Activated CD8-positive, alpha-beta memory T cell treated with anti-CD3 and anti-CD28 coated beads, Interleukin-2, amount 50 U/mL, for 48 hours (primary cell): ENCODE measurements at regions not wholly inside any gene's neighbourhood (a gene's known extent, or its start where the extent isn't known, plus 50 kb on each side); places are given as distances from the start of the nearest gene placed in this dataset.
"Not testable (repeated sequence)": the region's sequence is repeated elsewhere in the genome, so short reads cannot be mapped to it uniquely, and the experiment has no call there.

ENCODE experiments used
- DNase-seq: peaks from one replicate; pipeline ENCODE4 v3.0.0-alpha.2; 2020

DNA sequence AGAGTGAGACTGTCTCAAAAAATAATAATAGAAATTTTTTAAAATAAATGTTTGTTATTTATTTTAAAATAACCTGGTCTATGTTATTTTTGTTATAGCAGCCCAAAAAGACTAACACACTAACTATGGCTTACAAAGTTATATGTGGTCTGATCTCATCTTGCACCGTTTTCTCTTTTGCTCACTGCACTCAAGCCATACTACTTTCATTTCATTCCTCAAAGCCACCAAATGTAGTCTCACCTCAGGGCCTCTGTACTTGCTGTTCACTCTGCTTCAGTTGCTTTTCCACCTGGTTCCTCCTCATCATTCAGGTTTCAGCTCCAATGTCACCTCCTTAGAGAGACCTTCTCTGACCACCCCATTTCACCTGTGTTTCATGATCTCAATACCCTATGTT, 55.2 kb upstream of the MDM1 start:
- no peak for DNase-seq

DNA sequence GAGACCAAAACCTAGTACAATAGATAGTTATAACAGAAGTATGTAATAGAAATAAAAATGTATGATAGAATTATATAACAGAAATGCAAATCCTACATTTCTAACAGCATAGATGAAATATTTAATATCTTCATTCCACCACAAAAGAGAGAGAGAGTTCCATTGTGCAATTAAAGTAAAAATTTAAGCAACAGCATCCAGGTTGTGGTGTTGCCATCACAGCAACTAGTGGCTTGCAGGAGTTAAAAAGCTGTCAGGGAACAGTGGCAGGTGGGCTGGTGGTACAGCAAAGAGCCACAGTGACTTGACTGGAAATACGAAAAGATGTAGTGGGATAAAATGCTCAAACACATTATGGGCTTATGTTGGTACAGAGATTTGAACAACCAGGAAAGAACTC, 57.1 kb upstream of the MDM1 start:
- DNase-seq: no peak

DNA sequence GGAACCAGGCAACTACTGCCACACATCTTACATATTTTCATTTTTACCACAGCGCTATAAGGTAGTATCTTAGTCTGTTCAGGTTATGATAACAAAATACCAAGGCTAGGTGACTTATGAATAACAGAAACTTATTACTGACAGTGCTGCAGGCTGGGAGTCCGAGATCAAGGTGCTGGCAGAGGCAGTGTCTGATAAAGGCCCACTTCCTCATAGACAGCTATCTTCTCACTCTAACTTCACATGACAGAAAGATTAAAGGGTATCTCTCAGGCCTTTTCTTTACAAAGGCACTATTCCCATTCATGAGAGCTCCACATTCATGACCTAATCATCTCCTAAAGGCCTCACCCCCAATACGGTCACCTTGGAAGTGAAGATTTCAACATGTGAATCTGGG, 59.8 kb upstream of the MDM1 start:
- no peak for DNase-seq

DNA sequence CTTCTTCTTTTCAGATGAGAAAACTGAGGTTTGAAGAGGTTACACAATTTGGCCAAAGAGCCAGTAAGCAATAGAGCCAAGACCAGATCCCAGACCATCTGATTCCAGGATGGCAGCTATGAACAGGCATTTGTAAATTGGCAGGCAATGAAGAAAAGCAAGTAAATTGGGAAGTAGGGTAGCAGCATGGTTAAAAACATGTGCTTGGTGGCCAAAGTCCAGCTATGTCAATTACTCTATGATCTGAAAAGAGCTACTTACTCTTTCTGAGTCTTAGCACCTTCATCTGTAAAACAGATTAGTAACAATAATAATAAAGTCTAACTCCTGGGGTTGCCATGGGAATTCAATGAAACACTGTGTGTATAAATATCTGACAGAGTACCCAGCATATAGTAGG, 60.2 kb upstream of the MDM1 start:
- DNase-seq: no peak

DNA sequence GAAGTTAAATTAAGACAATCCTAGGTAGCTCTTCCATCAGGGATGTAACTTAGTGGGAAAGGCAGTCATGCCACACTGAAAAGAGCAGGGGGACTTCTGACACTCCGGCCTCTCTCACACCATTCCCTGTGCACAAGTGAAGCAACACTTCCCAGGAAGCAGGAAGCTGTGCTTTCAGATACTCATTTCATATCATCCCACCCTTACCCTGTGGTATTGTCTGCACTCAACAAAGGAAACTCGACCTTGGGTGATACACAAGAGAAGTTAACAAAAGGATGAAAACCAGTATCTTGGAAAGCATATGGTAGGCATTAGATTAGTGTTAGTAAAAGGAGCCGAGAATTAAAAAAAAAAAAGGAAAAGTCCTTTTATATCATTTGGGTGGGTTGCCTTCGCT, 61.3 kb upstream of the MDM1 start:
- DNase-seq: no peak

DNA sequence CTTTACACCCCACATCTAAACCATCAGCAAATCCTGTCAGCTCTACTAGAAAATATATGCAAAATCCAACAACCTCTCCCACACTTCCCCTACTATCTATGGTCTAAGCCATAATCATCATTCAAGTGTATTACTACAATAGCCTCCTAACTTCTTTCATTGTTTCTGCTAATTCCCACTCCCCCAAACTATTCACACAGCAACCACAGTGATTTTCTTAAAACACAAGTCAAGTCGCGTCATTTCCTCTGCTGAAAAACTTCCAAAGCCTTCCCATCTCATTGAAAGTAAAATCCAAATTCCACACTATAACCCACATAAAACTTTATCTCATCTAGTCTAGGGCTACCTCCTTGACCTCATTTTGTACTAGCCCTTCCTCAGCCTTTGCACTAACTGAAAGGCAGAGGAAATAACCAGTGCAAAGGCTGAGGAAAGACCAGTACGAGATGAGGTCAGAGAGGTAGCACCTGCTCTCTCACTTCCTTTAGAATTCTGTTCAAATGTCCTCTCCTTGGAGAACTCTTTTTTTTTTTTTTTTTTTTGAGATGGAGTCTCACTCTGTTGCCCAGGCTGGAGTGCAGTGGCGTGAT, 65.5 kb upstream of the MDM1 start:
- DNase-seq: no peak

DNA sequence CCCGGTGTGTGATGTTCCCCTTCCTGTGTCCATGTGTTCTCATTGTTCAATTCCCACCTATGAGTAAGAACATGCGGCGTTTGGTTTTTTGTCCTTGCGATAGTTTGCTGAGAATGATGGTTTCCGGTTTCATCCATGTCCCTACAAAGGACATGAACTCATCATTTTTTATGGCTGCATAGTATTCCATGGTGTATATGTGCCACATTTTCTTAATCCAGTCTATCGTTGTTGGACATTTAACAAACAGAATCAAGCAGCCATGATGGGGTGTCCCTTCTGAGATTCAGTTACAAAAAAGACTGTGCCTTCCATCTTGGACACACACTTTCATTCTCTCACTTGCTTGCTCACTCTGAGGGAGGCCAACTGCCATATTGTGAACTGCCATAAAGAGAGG, 66.5 kb upstream of the MDM1 start:
- DNase-seq: not testable (repeated sequence)

DNA sequence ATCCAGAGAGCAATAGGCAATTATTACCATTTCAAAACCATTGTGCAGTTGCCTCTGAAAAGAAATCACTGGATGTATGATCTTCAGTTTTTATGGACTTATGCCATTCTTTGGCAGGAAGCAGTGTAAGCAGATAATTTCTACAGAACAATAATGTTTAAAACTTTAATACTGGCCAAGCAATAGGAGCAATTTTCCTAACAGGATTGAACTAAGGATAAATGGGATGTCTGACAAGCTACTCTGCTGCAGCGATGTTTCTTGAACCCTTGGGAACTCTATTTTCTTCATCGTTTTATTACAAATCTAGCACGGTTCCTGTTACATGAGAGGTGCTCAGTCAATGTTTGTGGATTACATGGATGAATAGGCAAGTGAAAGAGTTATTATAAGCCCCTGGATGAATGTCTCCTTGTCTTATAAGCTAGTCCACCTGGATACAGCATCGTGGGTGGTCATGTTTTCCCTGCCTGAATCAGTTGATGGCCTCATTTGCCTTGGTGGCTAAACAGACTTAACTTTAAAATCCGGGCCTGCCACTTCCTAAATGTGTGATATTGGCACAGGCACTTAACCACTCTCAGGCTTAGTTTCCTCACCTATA, 68.2 kb upstream of the MDM1 start:
- no peak for DNase-seq

DNA sequence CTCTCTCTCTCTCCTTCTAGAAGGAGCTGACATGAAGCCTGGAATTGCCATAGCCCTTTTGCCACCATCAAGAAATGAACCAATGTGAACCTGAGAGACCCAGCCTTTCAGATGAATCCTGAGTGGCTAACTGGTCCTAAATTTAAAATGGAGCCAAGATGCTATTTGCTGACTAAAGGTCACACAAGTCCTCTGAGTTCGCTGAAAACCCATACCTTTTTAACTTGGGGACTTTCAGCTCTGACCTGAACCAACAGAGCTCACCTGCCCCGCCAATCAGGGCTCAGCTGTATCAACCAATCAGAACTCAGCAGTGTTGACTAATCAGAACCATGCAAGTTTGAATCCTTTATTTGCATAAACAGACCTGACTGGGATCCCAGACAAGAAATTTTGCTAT, 70.3 kb upstream of the MDM1 start:
- DNase-seq: no peak

DNA sequence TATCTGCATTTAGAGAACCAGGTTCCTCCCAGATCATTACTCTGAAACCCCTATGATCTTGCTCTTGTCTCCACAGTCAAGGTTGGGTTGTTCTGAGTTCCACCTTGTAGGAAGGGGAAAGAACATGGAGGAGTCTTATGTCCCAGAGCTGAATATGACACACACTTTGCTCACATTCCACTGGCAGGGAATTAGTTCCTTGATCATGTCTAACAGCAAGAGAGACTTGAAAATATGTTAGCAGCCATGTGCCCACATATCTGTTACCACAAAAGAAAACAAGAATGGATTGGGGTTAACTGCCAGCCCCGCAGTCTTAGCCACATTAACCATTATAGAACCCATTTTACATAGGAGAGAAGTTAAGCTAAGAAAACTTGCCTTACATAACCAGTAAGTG, 71.1 kb upstream of the MDM1 start:
- no peak for DNase-seq

DNA sequence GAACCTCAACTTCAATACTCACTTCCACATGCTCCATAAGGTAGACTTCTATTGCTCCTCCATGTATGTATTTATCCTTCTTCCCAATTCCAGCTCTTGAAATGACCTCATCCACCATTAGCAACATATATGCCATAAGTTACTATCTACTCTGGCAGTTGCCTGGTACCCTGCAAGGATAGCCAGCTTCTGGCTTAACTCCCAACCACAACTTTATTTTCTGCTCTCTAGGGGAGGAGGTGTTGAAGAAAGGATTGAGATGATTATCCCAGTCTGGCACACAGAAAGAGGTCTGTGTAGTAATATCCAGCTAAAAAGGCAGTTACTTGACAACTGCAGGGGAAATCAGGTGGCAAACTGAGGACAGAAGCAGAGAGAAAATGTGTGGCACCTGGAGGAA, 71.5 kb upstream of the MDM1 start:
- no peak for DNase-seq

DNA sequence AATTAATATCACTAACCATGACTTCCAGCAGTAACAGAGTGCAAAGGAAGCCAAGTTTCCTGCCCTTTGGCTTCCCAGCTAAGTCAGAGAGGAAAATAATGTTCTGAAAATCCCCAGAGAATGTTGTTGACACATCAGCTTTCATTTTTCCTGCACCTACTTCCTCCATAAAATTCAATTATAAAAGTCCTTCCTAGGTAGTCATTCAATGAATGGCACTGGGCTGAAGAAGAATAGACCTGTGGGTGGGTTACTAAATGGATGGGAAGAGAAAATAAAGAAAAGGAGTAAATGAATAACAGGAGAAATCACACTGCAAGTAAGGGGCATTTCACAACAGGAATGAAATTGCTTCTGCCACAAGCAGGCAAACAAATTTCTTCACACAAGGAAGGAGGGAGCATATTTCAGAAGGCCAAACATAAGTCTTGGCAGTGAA, 73.2 kb upstream of the MDM1 start:
- DNase-seq: no peak

DNA sequence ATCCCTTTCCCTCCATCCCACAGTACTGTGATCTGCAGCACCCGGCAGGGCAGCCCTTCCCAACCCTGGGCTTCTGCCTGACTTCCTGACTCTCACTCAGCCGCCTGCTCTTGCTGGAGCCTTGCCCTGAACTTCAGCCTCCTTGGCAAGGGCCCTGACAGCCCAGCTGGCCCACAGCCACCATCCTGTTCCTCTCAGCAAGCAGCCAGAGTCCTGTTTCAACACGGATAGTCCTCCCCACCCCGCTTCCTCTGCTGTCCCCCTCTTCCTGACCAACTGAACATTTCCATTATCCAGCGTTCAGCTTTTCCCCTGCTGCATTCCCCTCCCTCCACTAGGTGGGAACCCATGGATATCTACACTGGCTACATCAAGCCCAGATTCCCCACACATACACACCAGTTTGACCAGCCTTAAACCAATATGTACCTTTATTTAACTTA, 74.0 kb upstream of the MDM1 start:
- DNase-seq: no peak

DNA sequence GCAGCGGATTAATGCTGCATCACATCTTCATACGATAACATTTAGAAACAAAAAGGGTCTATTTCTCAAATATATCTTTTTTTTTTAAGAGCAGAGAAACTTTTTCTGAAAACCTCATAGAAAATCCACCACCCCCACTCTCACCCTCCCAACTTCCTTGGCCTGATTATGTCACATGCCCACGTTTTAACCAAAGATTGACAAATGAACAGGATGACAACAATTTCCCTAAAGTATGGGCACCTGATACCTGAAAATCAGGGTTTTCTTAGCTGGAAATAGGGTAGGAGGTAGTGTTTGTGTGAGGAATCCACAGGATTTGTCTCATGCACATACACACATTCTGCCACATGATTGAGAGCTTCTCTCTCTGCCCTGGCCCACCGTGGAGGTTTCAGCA, 74.7 kb upstream of the MDM1 start:
- no peak for DNase-seq

DNA sequence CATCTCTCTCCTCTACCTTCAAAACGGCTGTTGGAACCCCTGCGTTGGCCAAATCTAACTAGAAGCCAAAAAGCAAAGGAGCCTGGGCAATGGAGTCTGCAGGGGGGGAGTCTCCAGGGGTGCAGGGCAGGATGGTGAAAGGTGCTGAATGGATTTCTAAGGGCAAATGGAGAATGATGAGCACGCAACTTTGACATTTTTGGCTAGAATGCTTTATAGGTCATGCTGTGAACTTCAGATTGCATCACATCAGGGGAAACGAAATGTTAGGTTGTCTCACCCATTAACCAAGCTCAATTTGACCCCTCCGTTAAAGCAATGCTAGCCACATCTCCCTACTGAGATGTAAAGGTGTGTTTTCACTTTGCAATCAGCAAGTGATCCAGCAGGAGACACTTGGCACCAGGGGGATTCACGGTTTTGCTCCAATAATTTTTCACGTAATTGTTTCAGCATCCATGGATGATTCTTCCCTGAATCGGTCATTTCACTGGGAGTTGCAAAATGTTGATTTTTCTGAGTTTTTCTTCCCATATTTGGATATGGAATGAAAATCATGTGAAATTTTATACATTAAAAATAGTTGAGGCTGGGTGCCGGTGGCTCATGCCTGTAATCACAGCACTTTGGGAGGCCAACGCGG, 78.0 kb upstream of the MDM1 start:
- DNase-seq: no peak

DNA sequence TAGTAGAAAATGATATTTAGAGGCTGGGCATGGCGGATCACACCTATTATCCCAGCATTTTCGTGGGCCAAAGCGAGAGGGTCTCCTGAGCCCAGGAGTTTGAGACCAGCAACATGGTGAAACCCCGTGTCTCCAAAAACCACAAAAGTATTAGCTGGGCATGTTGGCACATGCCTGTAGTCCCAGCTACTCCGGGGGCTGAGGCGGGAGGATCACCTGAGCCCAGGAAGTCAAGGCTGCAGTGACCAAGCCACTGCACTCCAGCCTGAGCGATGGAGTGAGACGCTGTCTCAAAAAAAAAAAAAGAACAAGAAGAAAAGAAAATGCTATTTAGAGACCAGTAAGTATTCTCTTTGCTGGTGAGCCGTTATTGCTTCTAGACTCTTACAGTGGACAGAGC, 79.2 kb upstream of the MDM1 start:
- DNase-seq: no peak

DNA sequence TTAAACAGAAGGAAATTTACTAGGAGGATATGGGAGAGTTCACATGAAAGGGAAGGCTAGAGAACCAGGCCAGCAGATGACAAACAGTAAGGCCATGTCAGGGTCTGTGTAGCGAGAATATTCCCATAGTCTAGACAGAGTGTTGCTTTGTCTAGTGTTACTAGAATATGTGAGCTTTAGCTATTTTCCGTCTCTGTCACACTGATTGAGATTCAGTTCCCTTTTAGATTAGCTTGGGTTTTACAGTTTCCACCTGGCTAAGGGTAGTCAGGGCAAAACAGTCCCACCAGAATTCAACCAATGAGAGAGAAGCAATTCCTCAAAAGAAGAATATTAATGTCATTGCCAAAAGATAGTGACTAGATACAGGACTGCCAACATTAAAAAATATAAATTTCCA, 82.8 kb upstream of the MDM1 start:
- DNase-seq: no peak

DNA sequence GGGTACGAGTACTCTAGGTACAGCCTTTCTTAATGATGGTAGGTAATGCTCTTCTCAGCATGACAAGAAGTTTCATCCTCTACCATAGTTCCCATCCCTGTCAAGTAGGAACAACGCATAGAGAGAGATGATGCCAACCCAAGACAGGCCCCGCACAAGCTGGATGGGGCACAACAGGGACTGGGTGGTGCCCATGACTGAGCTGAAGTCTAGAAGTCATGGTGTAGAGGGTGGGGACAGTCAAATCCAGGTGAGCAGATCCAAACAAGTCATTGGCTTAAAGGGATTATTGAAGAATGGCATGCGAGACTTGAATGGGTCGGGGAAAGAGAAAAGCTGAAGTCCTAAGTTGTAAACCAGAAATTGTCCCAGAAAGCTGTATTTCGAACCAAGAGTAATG, 84.2 kb upstream of the MDM1 start:
- no peak for DNase-seq

DNA sequence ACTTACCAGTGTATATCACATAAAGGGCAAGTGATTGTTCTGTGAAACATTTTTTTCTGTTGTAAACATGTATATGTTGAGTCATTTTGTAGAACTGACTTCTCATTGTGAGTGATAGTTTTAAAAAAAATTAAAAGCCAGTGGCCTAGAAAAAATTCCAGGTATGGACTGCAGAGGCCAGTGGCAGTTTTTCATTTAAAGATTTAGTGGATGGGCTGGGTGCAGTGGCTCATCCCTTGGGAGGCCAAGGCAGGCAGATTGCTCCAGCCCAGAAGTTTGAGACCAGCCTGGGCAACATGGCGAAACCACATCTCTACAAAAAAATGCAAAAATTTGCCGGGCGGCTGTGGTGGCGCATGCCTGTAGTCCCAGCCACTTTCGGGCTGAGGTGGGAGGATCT, 84.7 kb upstream of the MDM1 start:
- DNase-seq: no peak

DNA sequence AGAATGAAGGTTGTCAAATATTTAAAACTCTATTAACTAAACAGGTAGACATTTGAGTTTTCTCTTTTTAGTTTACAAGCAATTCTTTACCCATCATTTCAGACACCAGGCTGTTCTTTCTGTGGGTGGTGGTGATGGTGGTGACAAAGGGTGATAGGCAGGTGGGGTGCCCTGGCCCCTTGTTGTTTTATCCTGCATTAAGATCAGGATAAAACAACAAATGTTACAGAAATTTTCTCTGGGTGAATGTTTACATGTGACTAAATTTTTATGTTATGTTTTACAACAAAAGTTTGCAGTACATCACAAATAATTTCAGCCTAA, 85.9 kb upstream of the MDM1 start:
- no peak for DNase-seq

DNA sequence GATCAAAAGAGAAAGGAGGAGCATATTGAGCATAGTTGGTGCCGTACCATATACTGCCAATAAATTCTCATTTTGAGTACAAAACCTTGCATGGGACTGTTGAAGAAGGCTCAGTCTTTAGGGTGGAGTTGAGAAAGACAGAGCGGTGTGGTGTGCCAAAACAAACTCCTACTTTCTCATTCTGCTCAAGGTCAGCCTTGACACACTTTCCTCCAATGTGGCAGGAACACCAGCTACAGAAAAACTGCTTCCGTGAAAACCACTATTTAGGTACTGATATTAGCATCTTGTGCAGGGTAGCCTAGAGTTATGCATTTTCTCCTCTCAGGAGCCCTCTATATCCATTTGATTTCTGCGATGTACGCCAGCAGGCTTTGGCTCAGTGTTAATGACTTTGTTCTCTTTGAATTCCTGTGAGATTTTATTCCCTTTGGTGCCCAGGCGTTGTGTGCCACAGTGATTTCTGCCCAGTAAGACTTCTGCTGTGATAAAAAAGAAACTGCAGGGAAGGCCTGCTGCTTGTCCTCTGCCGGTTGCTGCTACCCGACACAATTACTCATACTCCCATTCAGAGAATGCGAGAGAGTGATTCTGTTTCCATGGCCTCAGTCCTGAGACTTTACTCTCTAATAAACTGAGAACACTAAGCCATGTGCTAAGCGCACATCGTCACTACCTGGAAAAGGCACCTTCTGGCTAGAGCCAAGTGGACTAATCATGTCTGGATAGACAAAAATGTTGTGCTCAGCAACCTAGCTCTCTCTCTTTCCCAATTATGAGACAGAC, 88.3 kb upstream of the MDM1 start:
- no peak for DNase-seq

DNA sequence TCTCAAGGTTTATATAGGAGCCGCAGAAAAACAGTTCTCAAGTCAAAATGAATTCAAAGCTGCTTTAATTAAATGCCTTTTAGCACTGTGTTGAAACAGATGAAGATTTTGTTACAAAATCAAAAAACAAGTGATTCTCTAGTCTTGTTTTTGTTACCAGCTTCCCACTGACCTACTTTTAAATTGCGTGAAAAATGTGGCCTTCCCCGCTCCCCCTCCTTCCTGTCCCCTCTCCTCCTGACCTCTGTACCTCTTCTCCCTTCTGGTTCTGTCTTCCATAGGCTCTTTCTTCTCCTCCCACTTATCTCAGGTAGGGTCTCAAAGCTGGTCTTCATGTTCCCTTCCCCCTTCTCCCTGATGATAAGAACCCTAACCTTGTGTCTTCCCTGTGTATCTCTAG, 90.0 kb upstream of the MDM1 start:
- DNase-seq: no peak

DNA sequence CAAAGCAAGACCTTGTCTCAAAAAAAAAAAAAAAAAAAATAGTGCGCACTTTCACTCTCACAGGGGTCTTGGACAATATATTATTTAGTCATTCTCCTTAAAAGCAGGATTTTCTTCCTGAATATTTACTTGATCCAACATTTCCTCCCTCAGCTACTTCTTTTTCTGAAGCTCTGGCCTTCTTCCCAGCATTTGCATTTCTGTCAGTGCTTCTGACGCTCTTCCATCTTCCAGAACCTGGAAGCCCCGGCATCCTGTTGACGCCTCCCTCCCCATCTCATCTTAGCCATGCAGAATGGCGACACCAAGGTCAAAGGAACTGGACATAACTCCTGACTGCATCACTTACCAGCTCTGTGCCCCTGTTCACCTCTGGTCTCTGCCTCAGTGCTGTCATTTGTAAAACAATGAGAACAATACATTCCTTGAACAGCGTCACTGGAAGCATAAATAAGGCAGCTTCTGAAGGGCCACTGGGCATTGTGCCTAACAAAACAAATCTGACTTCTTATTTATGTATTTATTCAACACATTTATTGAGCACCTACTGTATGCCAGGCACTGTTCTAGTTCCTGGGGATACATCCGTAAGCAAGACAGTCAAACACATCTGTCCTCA, 90.9 kb upstream of the MDM1 start:
- no peak for DNase-seq

DNA sequence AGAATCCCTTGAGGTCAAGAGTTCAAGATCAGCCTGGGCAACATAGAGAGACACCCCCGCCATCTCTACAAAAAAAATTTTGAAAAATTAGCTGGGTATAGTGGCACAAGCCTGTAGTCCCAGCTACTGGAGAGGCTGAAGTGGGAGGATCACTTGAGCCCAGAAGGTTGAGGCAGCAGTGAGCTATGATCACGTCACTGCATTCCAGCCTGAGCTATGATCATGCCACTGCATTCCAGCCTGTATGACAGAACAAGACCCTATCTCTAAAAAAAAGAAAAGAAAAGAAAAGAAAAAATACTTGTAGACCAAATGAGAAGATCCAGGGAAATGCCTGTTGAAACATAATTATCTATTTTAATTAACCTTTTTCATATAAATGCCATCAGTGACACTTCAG, 93.8 kb upstream of the MDM1 start:
- no peak for DNase-seq
